Tongue (tissue), 1 donor: ENCODE measurements at regions not wholly inside any gene's neighbourhood (a gene's known extent, or its start where the extent isn't known, plus 50 kb on each side); places are given as distances from the start of the nearest gene placed in this dataset.
A peak's percentile ranks its signal among the peaks of the same experiment; 100 is the strongest.

ENCODE experiments used
- DNase-seq: peaks from one replicate; pipeline ENCODE4 v3.0.0-alpha.2; 2015

DNA sequence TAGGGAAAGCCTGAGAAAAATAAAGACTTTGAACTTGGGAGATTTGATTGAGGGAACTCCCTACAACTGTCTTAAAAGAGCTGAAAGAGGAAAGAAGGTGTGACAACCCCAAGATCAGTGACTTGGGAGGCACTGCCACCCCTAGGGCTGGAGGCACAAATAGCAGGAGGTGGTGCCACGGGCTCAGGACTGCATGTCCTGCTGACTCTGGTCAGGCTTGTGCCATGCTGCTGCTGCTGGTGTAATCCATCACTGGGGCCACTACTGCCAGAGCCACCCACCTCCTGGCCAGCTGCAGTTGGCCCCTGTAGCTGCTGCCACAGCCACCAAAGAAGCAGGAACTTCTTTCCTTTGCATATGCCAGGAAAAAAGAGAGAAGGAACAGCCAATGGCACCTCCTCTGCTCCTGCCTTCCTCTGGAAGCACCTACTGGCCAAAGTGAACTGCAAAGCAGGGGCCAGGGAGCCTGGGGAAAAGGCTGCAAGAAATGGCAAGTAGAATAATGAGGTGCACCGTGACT, 730.3 kb downstream of the PTPRU start:
- DNase-seq = no peak

DNA sequence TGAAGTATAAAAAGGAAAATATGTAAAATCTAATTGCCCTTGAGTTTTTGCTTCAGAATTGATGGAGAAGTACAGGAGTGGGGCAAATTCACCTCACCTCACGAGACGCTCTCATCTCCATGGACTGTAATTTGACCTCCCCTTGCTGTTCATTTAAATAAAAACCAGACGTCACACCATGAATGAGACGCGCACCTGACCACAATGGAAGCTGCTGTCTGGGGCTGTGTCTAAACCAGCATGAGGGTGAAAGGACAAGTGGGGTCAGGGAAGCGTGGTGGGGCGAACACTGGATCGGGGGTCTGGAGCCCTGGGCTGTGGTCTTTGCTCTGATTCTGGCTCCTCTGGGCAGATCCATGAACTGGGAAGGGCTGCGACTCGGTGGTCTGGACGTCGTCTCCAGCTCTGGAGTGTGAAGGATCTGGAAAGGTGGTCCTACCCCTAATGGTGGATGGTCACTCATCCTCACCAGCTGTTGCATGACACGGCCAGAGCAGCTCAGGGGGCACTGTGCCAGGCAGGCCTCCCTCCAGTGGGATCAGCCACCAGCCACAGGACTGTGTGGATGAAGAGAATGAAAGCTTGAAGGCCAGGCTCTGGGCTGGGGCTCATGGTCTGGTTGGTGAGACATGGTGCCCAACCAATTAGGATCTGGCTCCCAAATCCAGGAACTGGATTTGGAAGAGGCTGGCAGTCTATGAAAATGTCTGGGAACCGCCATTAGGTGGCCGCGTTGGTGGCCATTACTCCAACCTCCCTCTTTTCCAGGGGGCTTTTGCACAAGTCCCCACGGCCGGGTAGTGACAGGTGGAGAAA, 728.6 kb downstream of the PTPRU start:
- DNase-seq = no peak

DNA sequence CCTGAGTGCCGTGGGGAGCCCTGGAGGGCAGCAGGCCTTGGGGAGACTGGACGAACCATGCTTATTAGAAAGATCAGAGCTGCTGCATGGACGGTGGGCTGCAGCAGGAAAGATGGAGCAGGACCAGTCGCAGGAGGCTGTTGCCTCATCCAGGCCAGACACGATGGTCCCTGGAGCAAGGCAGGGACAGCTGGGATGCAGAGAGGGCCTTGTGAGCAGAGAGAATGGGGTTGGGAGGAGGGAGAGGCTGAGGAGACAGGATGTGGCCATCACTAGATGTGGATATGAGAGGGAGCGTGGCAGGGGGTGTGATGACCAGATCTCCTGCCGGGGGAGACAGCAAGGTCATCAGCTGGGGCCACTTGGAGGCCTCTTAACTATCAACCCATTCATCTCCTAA, 727.6 kb downstream of the PTPRU start:
- no peak for DNase-seq

DNA sequence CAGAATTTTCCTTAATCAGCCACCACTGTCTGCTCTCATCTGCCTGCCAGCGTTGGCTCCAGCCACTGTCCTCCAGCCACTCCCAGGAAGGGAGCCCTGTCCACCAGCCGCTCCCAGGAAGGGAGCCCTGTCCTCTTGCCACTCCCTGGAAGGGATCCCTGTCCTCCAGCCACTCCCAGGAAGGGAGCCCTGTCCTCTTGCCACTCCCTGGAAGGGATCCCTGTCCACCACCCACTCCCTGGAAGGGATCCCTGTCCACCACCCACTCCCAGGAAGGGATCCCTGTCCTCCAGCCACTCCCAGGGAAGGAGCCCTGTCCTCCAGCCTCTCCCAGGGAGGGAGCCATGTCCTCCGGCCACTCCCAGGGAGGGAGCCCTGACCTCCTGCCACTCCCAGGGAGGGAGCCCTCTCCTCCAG, 726.5 kb downstream of the PTPRU start:
- no peak for DNase-seq

DNA sequence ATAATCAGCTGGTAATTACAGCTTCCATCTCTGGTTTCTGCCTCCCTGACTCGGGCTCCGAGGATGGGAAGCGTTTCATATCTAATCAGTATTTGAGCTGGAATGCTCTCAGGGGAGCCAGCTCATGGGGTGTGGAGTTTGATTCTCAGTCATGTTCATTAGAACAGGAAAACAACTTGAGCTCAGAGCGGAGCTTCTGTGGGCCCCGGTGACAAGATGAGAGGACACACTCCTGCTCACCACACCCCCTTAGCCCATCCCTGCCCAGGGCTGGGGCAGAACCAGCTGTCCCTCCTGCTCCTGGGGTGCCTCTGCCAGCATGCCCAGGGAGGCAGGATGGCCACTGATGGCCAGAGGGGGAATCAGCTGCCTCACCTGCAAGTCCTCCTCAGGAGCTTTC, 726.0 kb downstream of the PTPRU start:
- DNase-seq = no peak

DNA sequence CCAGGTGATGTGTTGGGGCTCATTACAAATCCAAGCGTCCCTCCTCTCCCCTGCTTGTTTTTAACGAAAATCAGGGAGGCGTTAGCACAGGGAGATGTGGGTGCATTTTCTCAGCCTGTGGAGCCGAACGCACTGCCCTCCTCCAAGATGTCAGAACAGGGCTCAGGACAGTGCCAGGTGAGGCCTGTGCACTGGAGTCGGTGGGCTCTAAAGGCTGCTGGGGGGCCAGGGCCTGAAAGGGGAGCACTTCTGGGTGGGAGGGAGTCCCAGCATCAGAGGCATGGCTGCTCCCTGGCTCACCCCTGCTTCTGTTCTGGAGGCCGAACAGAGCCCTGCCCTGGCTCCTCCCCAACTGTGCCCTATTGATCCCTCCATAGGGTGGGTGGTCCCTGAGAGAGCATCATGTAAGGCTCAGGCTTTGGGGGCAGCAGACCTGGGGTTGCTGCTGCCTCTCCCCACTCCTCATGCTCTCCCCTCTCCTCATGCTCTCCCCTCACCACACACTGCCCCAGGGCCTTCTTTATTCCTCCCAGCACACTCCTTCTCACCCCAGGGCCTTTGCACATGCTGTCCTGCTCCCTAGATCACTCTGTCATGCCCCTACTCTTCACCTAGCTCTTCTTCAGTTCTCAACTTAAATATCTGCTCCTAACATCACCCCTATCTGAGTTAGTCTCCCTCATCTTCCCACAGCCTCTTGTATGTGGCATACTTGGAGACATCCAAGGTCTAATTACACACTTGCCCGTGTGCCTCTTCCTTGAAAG, 725.2 kb downstream of the PTPRU start:
- no peak for DNase-seq

DNA sequence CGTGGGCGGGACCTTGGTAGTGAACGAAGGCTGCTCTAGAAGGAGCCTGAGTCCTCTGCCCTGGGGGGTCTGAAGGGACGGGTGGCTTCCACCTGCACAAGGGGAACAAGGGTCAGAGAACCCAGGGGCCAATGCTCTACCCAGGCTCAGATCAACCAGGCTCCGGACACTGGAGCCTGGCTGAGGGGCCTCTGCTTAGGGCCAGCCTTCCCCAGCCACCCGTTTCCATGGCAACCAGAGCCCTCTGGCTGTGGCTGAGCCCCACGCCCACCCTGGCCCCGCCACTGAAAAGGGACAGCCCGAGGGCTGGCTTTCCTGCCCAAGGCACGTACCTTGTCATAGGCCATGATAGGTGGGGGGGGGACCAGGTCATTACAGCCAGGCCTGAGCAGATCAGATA, 724.6 kb downstream of the PTPRU start:
- DNase-seq = no peak

DNA sequence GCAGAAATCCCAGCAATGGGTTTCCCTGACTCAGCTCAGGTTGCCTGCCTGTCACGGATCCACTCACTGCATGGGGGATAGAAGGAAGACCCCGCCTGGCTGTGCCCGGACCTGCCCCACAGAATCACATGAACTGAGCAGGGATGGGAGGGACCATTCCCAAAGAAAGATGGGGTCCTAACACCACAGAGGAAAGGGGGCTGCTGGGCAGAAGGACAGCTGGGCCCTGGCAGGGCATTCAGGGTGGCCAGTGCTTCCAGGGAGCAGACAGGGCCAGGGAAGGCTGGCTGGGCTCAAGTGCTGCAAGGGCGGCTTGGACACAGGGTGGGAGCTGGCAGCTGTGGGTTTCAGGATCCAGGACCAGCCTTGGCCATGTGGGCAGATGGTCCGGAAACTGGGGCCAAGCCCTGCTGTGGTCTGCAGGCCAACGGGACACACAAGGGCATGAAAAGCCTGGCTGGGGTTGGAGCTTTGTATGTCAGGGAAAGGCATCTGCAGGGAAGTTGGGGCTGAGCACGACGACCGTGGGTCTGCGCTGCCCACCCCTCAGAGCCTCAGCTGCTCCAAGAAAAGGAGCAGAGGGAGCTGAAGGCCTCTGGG, 723.9 kb downstream of the PTPRU start:
- no peak for DNase-seq

DNA sequence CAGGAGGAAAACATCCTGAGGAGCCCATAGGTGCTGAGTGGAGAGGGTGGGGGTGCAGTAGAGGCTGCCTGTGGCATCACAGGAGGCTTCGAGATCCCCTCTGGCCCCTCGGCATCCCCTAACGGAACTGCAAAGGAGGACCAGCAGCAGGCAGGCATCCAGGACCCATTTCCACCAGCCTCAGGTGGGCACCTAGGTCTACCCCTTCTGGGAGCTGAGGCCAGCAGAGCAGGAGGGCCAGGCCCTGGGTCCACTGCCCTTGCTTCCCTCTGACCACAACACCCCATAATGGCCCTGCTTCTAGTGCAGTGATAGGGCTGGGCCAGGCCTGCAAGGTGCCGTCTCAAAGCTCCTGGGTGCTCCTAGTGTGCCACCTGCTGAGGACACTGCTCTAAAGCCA, 723.0 kb downstream of the PTPRU start:
- DNase-seq = no peak

DNA sequence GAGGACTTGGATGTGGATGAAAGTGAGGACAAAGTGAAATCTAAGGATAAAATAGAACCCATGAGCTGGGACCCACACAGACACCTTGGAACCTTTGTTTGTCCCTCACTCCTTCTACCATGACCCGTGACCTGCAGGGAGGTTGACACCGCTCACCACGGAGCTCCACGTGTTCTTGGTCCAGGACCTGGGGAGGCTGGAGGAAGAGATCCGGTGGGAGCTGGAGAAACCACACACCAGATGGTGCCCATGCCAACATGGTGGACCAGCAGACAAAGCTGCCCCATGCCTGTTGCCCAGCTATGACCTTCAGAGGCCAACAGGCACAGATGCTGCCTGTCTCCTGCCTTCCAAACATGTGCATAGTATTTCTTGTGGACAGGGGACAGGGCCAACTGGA, 721.9 kb downstream of the PTPRU start:
- no peak for DNase-seq

DNA sequence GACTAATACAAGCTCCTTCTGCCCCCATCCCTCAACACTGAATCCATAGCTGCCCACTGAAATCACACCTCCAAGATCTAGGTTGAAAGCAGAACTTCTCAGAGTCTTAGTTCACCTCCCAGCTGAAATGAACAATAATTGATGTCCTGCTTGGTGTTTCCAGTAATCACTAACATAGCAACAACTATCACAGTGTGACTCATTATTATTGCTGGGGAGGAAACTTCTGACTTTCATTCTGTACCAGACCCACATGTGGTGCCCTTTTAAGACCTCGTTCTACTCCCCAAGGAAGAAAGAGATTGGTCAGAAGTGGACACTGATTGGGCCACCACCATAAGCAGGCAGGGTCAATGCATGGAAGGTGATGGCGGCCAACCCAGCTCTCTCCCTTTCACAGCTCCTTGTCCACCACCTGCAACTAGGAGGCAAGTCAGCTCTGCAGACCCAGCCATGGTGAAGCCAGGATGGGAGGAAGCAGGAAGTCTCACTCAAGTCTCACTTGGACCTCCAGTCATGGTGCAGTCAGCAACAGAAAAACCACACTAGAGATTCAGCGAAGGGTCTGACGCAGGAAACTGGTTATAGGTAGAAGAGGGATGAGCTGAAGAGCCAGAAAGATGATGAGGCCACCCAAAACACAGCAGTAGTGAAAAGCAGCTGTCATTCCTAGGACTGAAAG, 720.2 kb downstream of the PTPRU start:
- DNase-seq = no peak

DNA sequence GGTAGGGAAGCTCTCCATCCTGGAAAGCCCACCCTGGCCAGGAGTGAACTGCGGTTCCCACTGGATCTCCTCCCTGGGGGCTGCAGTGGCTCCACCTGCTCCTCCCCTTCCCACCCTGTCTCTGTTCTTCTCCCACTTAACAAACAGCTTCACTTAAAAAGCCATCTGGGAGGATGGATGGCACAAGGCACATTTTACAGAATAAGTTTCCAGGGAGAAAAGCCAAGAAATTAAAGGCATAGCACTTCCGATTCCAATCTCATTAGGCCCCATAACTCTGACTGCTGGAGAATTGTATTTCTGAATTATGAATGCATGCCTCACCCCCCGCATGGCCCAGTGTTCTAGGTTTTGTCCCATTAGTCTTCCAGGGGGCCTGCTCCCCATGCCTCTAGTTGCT, 718.3 kb downstream of the PTPRU start:
- no peak for DNase-seq

DNA sequence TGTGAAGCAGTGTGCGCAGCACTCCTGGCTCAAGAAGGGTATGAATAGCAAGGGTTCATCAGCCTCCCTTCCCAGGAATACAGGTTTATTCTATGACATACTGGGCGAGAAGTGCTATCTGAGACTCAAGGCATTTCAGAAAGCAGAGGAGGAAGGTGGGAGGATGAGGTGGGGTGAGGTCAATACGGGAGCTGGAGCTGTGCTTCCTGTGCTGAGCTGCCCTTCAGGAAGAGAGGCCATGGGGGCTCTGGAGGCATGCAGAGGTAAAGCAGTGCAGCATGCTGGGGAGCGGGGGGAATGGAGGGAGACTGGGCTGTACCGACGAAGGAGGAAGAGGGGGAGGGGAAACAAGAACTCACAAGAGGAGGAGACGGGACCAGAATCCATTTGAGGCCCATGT, 717.6 kb downstream of the PTPRU start:
- no peak for DNase-seq

DNA sequence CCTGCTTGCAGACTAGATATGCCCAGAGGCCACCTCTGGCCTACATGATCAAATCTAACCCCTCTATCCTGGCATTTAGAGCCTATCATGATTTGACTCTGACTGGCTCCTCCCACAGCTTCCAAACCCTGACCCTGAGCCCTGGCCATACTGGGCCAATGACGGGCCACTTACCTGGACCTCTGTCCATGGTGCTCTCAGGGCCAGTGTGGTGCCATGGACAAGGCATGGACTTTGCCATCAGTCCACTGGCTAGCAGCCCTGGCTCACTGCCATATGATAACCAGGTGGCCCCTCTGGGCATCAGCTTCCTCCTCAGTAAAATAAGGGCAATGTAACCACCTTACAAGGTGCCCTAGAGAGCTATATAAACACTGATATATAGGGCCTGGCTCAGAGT, 713.4 kb downstream of the PTPRU start:
- DNase-seq = no peak

DNA sequence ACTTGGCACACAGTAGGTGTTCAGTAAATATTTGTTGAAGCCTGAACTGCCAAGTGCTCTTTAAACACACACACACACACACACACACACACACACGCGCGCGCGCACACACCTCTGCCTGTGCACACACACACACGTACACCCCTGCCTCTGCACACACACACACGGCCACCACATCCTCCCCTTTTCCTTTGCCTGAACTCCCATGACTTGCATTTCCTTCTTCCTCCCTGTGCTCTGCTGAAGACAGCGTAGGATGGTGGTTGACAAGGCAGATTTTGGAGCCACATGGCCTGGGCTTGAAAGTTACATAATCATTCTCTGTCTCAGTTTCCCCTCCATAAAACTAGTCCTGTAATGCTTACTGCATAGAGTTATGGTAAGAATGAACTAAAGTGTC, 712.3 kb downstream of the PTPRU start:
- DNase-seq = no peak

DNA sequence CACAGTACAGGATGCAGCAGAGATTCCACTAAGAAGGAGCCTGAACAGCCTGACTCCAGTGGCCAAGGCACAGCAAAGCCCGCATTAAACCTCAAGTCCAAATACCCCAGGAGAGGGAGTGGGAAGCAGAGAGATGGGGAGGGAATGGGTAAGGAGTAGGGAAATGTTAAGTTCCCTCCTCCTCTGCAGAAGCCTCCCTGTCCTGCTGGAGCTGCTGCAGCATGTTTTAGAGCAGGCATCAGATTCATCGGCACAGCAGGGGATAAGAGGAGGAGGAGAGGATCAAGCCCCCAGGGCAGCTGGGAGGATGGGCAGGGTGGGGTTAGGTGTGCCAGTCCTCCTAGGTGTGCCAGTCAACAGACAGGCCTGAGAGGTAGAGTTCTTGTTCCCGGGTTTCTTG, 709.7 kb downstream of the PTPRU start:
- no peak for DNase-seq

DNA sequence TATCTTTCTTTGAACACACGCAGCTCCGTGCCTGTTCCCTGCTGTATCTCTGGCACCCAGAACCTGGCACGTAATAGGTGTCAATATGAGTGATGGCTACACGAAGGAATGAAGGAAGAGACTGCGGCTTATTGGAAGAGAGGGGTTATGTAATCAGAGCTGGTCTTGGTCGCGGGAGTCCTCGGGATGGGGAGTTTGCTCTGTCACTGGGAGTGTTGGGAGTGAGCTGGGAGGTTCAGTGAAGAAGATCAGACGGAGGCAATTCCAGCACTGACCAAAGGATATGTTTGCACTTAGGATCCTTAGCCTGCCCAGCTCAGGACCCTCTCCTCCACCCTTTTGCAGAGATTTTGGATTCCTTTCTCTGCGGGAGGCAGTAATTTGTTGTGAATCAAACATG, 709.1 kb downstream of the PTPRU start:
- no peak for DNase-seq

DNA sequence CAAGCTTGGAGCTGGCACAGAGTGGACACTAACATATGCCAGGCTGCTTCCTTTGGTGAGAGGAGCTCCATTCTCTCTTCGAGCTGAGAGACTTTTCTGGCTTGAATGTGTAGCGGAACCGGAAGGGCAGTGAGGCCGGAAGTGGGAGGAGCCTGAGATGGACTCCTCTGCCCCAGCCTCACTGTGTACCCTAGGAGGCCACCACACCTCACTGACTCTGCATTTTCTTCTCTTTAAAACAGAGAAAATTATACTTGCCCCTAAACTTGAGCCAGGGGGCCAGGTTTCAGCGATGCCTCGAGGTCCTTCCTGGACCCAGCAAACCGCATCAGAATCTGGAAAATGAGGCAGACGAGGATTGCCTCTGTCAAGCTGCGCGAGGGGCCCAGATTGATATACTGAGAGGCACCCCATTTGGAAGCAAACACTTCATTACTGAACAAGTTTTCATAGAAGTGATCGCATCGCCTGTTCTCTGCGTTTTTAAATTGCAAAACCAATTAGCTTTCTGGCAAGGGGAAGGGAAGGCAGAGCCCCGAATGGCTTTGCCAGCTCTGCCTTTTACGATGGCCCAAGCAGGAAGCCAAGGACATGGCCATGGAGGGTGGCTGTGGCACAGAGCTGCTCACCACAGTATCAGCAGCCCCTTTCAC, 708.1 kb downstream of the PTPRU start:
- DNase-seq = no peak

DNA sequence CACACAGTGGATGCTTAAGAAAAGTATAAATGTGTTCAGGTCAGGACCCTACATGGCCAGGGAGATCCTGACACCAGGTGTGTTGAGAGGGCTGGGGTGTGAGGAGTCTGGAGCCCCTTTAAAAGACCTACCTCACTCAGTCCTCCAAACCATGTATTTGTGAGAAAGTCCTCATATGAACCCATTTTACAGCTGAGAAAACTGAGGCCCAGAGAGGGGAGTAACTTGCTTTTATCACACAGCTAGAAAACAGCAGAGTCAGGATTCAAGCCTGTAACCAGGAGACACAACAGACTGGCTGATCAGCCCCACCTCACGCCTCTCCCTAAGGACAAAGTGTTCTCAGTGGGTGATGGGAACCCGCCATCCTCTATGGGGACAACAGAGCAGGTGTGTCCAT, 706.7 kb downstream of the PTPRU start:
- no peak for DNase-seq

DNA sequence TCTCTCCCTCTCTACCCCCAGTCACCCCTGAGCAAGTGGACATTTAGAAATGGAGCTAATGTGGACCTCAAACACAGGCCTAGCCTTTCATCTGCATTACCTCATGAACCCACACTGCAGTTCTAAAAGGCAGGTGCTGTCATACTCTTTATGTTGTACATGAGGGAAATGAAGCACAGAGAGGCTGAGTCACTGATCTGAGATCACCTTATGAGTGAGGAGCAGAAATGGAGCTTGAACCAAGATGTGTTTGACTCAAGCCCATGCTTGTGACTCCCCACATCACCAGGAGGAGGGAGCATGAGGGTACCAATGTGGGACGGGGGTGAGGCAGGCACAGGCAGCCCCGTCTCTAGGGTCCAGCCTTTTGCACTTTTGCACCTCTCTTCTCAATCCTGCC, 702.8 kb downstream of the PTPRU start:
- DNase-seq = no peak

DNA sequence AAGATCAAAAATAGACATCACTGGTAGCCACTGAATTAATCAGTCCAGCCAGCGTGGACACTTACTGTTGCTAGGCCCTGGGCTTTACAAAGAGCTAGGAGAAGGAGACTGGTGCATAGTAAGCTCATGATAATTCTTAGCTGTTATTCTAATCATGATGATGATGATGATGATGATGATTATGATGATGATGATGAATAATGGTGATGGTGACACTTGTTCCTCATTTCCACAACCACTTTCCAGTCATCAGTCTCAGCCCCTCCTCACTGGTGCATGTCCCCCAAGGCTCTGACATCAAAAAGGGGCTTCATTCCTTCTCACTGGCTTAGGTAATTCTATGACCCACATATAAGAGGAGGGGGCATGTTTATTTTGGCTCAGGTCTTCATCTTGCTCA, 701.0 kb downstream of the PTPRU start:
- DNase-seq = no peak

DNA sequence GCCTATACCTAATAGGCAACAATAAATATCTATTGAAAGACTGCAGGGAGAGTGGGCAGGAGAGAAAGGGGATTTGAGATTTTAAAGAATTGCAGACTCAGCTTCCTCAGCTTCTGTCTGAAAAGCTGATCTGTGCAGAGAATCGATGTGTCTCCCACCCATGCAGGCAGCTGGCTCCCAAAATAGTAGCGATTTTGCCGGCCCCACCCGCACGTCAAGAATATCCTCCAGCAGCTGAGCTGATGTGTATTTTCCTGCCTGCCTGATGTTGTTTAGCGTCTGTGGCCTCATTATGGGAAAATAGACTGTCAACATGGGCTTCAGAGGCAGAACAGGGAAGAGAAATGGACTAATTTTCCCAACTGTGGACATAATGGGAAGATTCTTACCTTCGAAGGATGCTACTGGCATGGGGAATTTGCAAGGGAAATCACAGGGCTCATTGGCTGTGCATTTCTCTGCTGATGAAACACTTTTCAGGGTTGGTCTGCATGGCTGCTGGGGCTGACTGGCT, 699.8 kb downstream of the PTPRU start:
- peak; percentile 3 for DNase-seq
